Neural crest cell (in vitro differentiated cells): ENCODE measurements at regions not wholly inside any gene's neighbourhood (a gene's known extent, or its start where the extent isn't known, plus 50 kb on each side); places are given as distances from the start of the nearest gene placed in this dataset.
"Not testable (repeated sequence)": the region's sequence is repeated elsewhere in the genome, so short reads cannot be mapped to it uniquely, and the experiment has no call there.

Experiments used
- DNase-seq: peaks from one replicate; pipeline ENCODE4 v3.0.0; 2021; ENCODE audit warnings: low read depth, mixed read lengths, low spot score
- H3K27ac Mint-ChIP-seq: one replicate; pipeline ENCODE4 v1.8.0; 2021; ENCODE audit warnings: mild to moderate bottlenecking, mixed read lengths; ENCODE audit not compliant: unreplicated experiment
- H3K27me3 Mint-ChIP-seq: 2 replicates; pipeline ENCODE4 v1.8.0; 2021; ENCODE audit warnings: low read depth, mild to moderate bottlenecking, mixed read lengths
- H3K36me3 Mint-ChIP-seq: 2 replicates; pipeline ENCODE4 v1.8.0; 2021; ENCODE audit warnings: low read depth, mild to moderate bottlenecking, mixed read lengths
- H3K4me1 Mint-ChIP-seq: 2 replicates; pipeline ENCODE4 v1.8.0; 2021; ENCODE audit warnings: mixed read lengths
- H3K4me3 Mint-ChIP-seq: one replicate; pipeline ENCODE4 v1.8.0; 2021; ENCODE audit warnings: mild to moderate bottlenecking, mixed read lengths
- H3K9me3 Mint-ChIP-seq: 2 replicates; pipeline ENCODE4 v1.8.0; 2021; ENCODE audit warnings: mixed read lengths
- CTCF ChIP-seq: fragments of 200-600 bp; sonication (generic); conservative IDR thresholded peaks from 2 replicates; pipeline ENCODE4 v1.5.0; 2021; ENCODE audit warnings: antibody characterized with exemption, mild to moderate bottlenecking

GRCh38 chr3:159882367-159882766 is 106.3 kb upstream of the IL12A start:
- H3K27me3 Mint-ChIP-seq = no peaks in the 10 kb centered on the region
- H3K4me1 Mint-ChIP-seq = peaks cover 49% of the 10 kb centered on the region
- peaks cover 14% of the 10 kb centered on the region for H3K36me3 Mint-ChIP-seq
- H3K9me3 Mint-ChIP-seq = no peaks in the 10 kb centered on the region
- no peak for DNase-seq
- TF ChIP-seq CTCF = no peak
- H3K27ac Mint-ChIP-seq = peak overlapping the region; percentile 91
- peak overlapping the region; percentile 71 for H3K4me3 Mint-ChIP-seq

GRCh38 chr3:159882790-159883779 is 105.5 kb upstream of the IL12A start:
- no peak for DNase-seq
- Mint-ChIP-seq H3K27me3 (no peaks in the 10 kb centered on the region), H3K36me3 (peaks cover 9% of the 10 kb centered on the region), H3K4me1 (peaks cover 49% of the 10 kb centered on the region), H3K9me3 (no peaks in the 10 kb centered on the region), H3K4me3 (peak overlapping the region; percentile 71), H3K27ac (peak overlapping the region; percentile 76)
- TF ChIP-seq CTCF = no peak

- H3K9me3 Mint-ChIP-seq = no peaks in the 10 kb centered on the region
- H3K27me3 Mint-ChIP-seq = no peaks in the 10 kb centered on the region
- peak; percentile 68 for TF ChIP-seq CTCF
- peaks cover 42% of the 10 kb centered on the region for H3K4me1 Mint-ChIP-seq
- no peak for DNase-seq
- peaks cover 16% of the 10 kb centered on the region for H3K36me3 Mint-ChIP-seq
- no peak overlapping the region for H3K27ac Mint-ChIP-seq
- H3K4me3 Mint-ChIP-seq = no peak overlapping the region
Measured at GRCh38 chr3:159884661-159885402, 103.8 kb upstream of the IL12A start.

GRCh38 chr3:159886050-159886449 is 102.6 kb upstream of the IL12A start:
- Mint-ChIP-seq H3K27ac (no peak overlapping the region), H3K4me3 (no peak overlapping the region), H3K27me3 (no peaks in the 10 kb centered on the region), H3K4me1 (peaks cover 42% of the 10 kb centered on the region), H3K36me3 (peaks cover 16% of the 10 kb centered on the region), H3K9me3 (no peaks in the 10 kb centered on the region)
- no peak for TF ChIP-seq CTCF
- no peak for DNase-seq

- not testable (repeated sequence) for H3K4me3 Mint-ChIP-seq, H3K9me3 Mint-ChIP-seq, H3K27me3 Mint-ChIP-seq, H3K27ac Mint-ChIP-seq, DNase-seq
- Mint-ChIP-seq H3K36me3 (peaks cover 16% of the 10 kb centered on the region), H3K4me1 (peaks cover 42% of the 10 kb centered on the region)
Measured at GRCh38 chr3:159886530-159886929, 102.1 kb upstream of the IL12A start.
